ENCODE measurements at regions not wholly inside any gene's neighbourhood (a gene's known extent, or its start where the extent isn't known, plus 50 kb on each side); places are given as distances from the start of the nearest gene placed in this dataset.

GRCh38 chr1:163523375-163524029, 201.7 kb downstream of the NUF2 start:
- no peaks in the 10 kb centered on the region for H3K9me3 Mint-ChIP-seq
- H3K27ac Mint-ChIP-seq: no peak overlapping the region
- H3K4me1 Mint-ChIP-seq (ENCODE audit: low read depth): no peaks in the 10 kb centered on the region
- intact Hi-C loops (cut with micrococcal nuclease): no loop called here
- H3K4me3 Mint-ChIP-seq: no peak overlapping the region
- no peaks in the 10 kb centered on the region for H3K36me3 Mint-ChIP-seq (ENCODE audit: low read depth)
- H3K27me3 Mint-ChIP-seq: no peaks in the 10 kb centered on the region

GRCh38 chr1:163528710-163529348, 207.1 kb downstream of the NUF2 start:
- Mint-ChIP-seq H3K36me3 (ENCODE audit: low read depth) (no peaks in the 10 kb centered on the region), H3K4me1 (ENCODE audit: low read depth) (no peaks in the 10 kb centered on the region), H3K4me3 (no peak overlapping the region), H3K27ac (no peak overlapping the region), H3K27me3 (no peaks in the 10 kb centered on the region), H3K9me3 (no peaks in the 10 kb centered on the region)
- intact Hi-C loops (cut with micrococcal nuclease): loop anchor here (2.0 kb wide), 1 partner anchor 1258 kb away; no protein-coding TSS in a partner anchor

- Mint-ChIP-seq H3K27me3 (peaks cover 2% of the 10 kb centered on the region), H3K4me1 (ENCODE audit: low read depth) (no peaks in the 10 kb centered on the region), H3K9me3 (no peaks in the 10 kb centered on the region), H3K27ac (no peak overlapping the region), H3K36me3 (ENCODE audit: low read depth) (no peaks in the 10 kb centered on the region), H3K4me3 (no peak overlapping the region)
- intact Hi-C loops (cut with micrococcal nuclease): no loop called here
Observed at GRCh38 chr1:163531345-163531744, 209.6 kb downstream of the NUF2 start.

GRCh38 chr1:163535401-163535800, 213.6 kb downstream of the NUF2 start:
- H3K27ac Mint-ChIP-seq: no peak overlapping the region

GRCh38 chr1:163535807-163536206, 214.1 kb downstream of the NUF2 start:
- Mint-ChIP-seq H3K4me3 (no peak overlapping the region), H3K27ac (no peak overlapping the region), H3K36me3 (ENCODE audit: low read depth) (no peaks in the 10 kb centered on the region), H3K9me3 (no peaks in the 10 kb centered on the region), H3K4me1 (ENCODE audit: low read depth) (no peaks in the 10 kb centered on the region), H3K27me3 (peaks cover 2% of the 10 kb centered on the region)
- intact Hi-C loops (cut with micrococcal nuclease): no loop called here

More at GRCh38 chr1:163535401-163535800, 213.6 kb downstream of the NUF2 start:
- intact Hi-C loops (cut with micrococcal nuclease): no loop called here
- no peaks in the 10 kb centered on the region for H3K9me3 Mint-ChIP-seq
- H3K27me3 Mint-ChIP-seq: peaks cover 2% of the 10 kb centered on the region
- H3K36me3 Mint-ChIP-seq (ENCODE audit: low read depth): no peaks in the 10 kb centered on the region
- no peak overlapping the region for H3K4me3 Mint-ChIP-seq
- no peaks in the 10 kb centered on the region for H3K4me1 Mint-ChIP-seq (ENCODE audit: low read depth)

GRCh38 chr1:163537809-163538208, 216.1 kb downstream of the NUF2 start:
- Mint-ChIP-seq H3K27me3 (peaks cover 2% of the 10 kb centered on the region), H3K4me1 (ENCODE audit: low read depth) (no peaks in the 10 kb centered on the region), H3K36me3 (ENCODE audit: low read depth) (no peaks in the 10 kb centered on the region), H3K27ac (no peak overlapping the region), H3K9me3 (no peaks in the 10 kb centered on the region), H3K4me3 (no peak overlapping the region)
- intact Hi-C loops (cut with micrococcal nuclease): no loop called here

- Mint-ChIP-seq H3K4me3 (no peak overlapping the region), H3K9me3 (no peaks in the 10 kb centered on the region), H3K4me1 (ENCODE audit: low read depth) (no peaks in the 10 kb centered on the region), H3K36me3 (ENCODE audit: low read depth) (no peaks in the 10 kb centered on the region), H3K27me3 (peaks cover 2% of the 10 kb centered on the region), H3K27ac (no peak overlapping the region)
- intact Hi-C loops (cut with micrococcal nuclease): no loop called here
Observed at GRCh38 chr1:163538667-163539066, 216.9 kb downstream of the NUF2 start.

- Mint-ChIP-seq H3K4me3 (no peak overlapping the region), H3K9me3 (no peaks in the 10 kb centered on the region), H3K4me1 (ENCODE audit: low read depth) (no peaks in the 10 kb centered on the region), H3K36me3 (ENCODE audit: low read depth) (no peaks in the 10 kb centered on the region), H3K27ac (no peak overlapping the region), H3K27me3 (no peaks in the 10 kb centered on the region)
- intact Hi-C loops (cut with micrococcal nuclease): no loop called here
Observed at GRCh38 chr1:163540727-163541126, 219.0 kb downstream of the NUF2 start.

- Mint-ChIP-seq H3K9me3 (no peaks in the 10 kb centered on the region), H3K27me3 (no peaks in the 10 kb centered on the region), H3K36me3 (ENCODE audit: low read depth) (no peaks in the 10 kb centered on the region), H3K4me1 (ENCODE audit: low read depth) (no peaks in the 10 kb centered on the region), H3K4me3 (no peak overlapping the region), H3K27ac (no peak overlapping the region)
- intact Hi-C loops (cut with micrococcal nuclease): no loop called here
Observed at GRCh38 chr1:163544441-163544840, 222.7 kb downstream of the NUF2 start.

GRCh38 chr1:163558162-163558561, 236.4 kb downstream of the NUF2 start:
- Mint-ChIP-seq H3K36me3 (ENCODE audit: low read depth) (no peaks in the 10 kb centered on the region), H3K4me1 (ENCODE audit: low read depth) (no peaks in the 10 kb centered on the region), H3K9me3 (no peaks in the 10 kb centered on the region), H3K27me3 (no peaks in the 10 kb centered on the region), H3K4me3 (no peak overlapping the region), H3K27ac (no peak overlapping the region)
- intact Hi-C loops (cut with micrococcal nuclease): no loop called here

GRCh38 chr1:163561580-163562295, 240.0 kb downstream of the NUF2 start:
- Mint-ChIP-seq H3K27me3 (no peaks in the 10 kb centered on the region), H3K9me3 (no peaks in the 10 kb centered on the region), H3K36me3 (ENCODE audit: low read depth) (no peaks in the 10 kb centered on the region), H3K27ac (no peak overlapping the region), H3K4me3 (no peak overlapping the region), H3K4me1 (ENCODE audit: low read depth) (no peaks in the 10 kb centered on the region)
- intact Hi-C loops (cut with micrococcal nuclease): no loop called here

GRCh38 chr1:163562355-163562754, 240.6 kb downstream of the NUF2 start:
- no peaks in the 10 kb centered on the region for H3K9me3 Mint-ChIP-seq
- H3K4me1 Mint-ChIP-seq (ENCODE audit: low read depth): no peaks in the 10 kb centered on the region
- no peak overlapping the region for H3K4me3 Mint-ChIP-seq
- no peak overlapping the region for H3K27ac Mint-ChIP-seq
- H3K36me3 Mint-ChIP-seq (ENCODE audit: low read depth): no peaks in the 10 kb centered on the region
- intact Hi-C loops (cut with micrococcal nuclease): no loop called here
- no peaks in the 10 kb centered on the region for H3K27me3 Mint-ChIP-seq

GRCh38 chr1:163565166-163565565, 243.4 kb downstream of the NUF2 start:
- Mint-ChIP-seq H3K9me3 (no peaks in the 10 kb centered on the region), H3K36me3 (ENCODE audit: low read depth) (no peaks in the 10 kb centered on the region), H3K4me3 (no peak overlapping the region), H3K27ac (no peak overlapping the region), H3K27me3 (peaks cover 1% of the 10 kb centered on the region), H3K4me1 (ENCODE audit: low read depth) (no peaks in the 10 kb centered on the region)
- intact Hi-C loops (cut with micrococcal nuclease): no loop called here

- Mint-ChIP-seq H3K27me3 (peaks cover 1% of the 10 kb centered on the region), H3K4me1 (ENCODE audit: low read depth) (no peaks in the 10 kb centered on the region), H3K36me3 (ENCODE audit: low read depth) (no peaks in the 10 kb centered on the region), H3K27ac (no peak overlapping the region), H3K9me3 (no peaks in the 10 kb centered on the region), H3K4me3 (no peak overlapping the region)
- intact Hi-C loops (cut with micrococcal nuclease): no loop called here
Observed at GRCh38 chr1:163570071-163570470, 248.3 kb downstream of the NUF2 start.

Measured in dendritic cell treated with granulocyte-macrophage colony-stimulating factor and Interleukin-4, amounts not matched to agents 40 ng/mL and 50 ng/mL, for 4 days (primary cell).